ENCODE measurements at regions not wholly inside any gene's neighbourhood (a gene's known extent, or its start where the extent isn't known, plus 50 kb on each side); places are given as distances from the start of the nearest gene placed in this dataset.

DNA sequence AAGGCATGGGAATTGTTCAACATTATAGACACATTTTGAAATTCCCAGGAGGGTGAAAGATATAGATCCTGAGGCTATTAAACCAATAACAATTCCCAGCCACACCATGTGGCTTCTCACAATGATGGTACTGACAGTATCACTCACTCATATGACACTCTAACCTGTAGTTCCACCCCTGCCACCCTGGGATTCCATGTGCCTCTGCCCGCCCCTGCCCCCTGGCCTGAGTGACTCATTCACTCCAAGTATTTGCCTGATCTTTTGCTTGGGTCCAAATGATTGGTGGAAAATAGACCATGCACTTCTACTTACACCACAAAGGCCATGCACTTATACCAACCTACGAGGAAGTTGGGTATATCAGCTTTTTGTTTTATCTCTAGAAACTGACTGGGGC, 305.2 kb upstream of the DAB2 start:
- TF ChIP-seq, protein P1, sequence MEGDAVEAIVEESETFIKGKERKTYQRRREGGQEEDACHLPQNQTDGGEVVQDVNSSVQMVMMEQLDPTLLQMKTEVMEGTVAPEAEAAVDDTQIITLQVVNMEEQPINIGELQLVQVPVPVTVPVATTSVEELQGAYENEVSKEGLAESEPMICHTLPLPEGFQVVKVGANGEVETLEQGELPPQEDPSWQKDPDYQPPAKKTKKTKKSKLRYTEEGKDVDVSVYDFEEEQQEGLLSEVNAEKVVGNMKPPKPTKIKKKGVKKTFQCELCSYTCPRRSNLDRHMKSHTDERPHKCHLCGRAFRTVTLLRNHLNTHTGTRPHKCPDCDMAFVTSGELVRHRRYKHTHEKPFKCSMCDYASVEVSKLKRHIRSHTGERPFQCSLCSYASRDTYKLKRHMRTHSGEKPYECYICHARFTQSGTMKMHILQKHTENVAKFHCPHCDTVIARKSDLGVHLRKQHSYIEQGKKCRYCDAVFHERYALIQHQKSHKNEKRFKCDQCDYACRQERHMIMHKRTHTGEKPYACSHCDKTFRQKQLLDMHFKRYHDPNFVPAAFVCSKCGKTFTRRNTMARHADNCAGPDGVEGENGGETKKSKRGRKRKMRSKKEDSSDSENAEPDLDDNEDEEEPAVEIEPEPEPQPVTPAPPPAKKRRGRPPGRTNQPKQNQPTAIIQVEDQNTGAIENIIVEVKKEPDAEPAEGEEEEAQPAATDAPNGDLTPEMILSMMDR (IDR thresholded peaks at IDR 0.05), result no peak
- TF ChIP-seq POLR2A (IDR thresholded peaks at IDR 0.05), result no peak
